ENCODE measurements at regions not wholly inside any gene's neighbourhood (a gene's known extent, or its start where the extent isn't known, plus 50 kb on each side); places are given as distances from the start of the nearest gene placed in this dataset.
A peak's percentile ranks its signal among the peaks of the same experiment; 100 is the strongest.

GRCh38 chr5:173816728-173817127 lies 71.4 kb upstream of the CPEB4 start:
- WGBS, 2 donors = 81 to 89% methylated on average over 5 of the region's 5 CpGs
- Histone ChIP-seq H3K4me1 (peaks cover 0 to 3% (median 0%) of the 10 kb centered on the region in 4 donors), H3K36me3 (no peaks in the 10 kb centered on the region), H3K9me3 (peaks cover 0 to 3% (median 0%) of the 10 kb centered on the region in 4 donors), H3K27ac (no peak overlapping the region), H3K27me3 (no peaks in the 10 kb centered on the region), H3K4me3 (no peak overlapping the region)
- ATAC-seq (ENCODE audit: low FRiP score in 2 of 2) (no peak), DNase-seq (no peak)
- no peak for TF ChIP-seq POLR2A (IDR thresholded peaks at IDR 0.05)
- no peak for TF ChIP-seq POLR2AphosphoS5 (IDR thresholded peaks at IDR 0.05)

GRCh38 chr5:173817561-173817960 lies 70.6 kb upstream of the CPEB4 start:
- Histone ChIP-seq H3K4me1 (peaks cover 0 to 3% (median 0%) of the 10 kb centered on the region in 4 donors), H3K4me3 (no peak overlapping the region), H3K27me3 (no peaks in the 10 kb centered on the region), H3K9me3 (peaks cover 0 to 3% (median 0%) of the 10 kb centered on the region in 4 donors), H3K27ac (no peak overlapping the region), H3K36me3 (no peaks in the 10 kb centered on the region)
- no peak for TF ChIP-seq EP300 (IDR thresholded peaks at IDR 0.05)
- TF ChIP-seq POLR2AphosphoS5 (IDR thresholded peaks at IDR 0.05) = no peak
- TF ChIP-seq POLR2A (IDR thresholded peaks at IDR 0.05) = no peak
- no peak for TF ChIP-seq CTCF (IDR thresholded peaks at IDR 0.05)
- WGBS, 2 donors = 88 to 89% methylated on average over 5 of the region's 5 CpGs
- ATAC-seq (ENCODE audit: low FRiP score in 2 of 2) (no peak), DNase-seq (no peak)

GRCh38 chr5:173819521-173819920 lies 68.6 kb upstream of the CPEB4 start:
- Histone ChIP-seq H3K36me3 (no peaks in the 10 kb centered on the region), H3K4me1 (peaks cover 8 to 15% (median 11%) of the 10 kb centered on the region in 4 donors), H3K27me3 (no peaks in the 10 kb centered on the region), H3K4me3 (no peak overlapping the region), H3K27ac (no peak overlapping the region), H3K9me3 (peaks cover 0 to 3% (median 0%) of the 10 kb centered on the region in 4 donors)
- ATAC-seq (ENCODE audit: low FRiP score in 2 of 2) (no peak), DNase-seq (no peak)
- no peak for TF ChIP-seq POLR2AphosphoS5 (IDR thresholded peaks at IDR 0.05)
- no peak for TF ChIP-seq POLR2A (IDR thresholded peaks at IDR 0.05)
- no peak for TF ChIP-seq CTCF (IDR thresholded peaks at IDR 0.05)
- TF ChIP-seq EP300 (IDR thresholded peaks at IDR 0.05) = no peak
- WGBS, 2 donors = 83 to 88% methylated on average over 3 of the region's 3 CpGs

GRCh38 chr5:173823274-173823644 lies 64.9 kb upstream of the CPEB4 start:
- peak overlapping the region in 3 of 4 donors; percentile 54 to 72 (median 72) for H3K27ac ChIP-seq
- H3K27me3 ChIP-seq = no peaks in the 10 kb centered on the region
- DNase-seq = no peak
- H3K4me3 ChIP-seq = no peak overlapping the region
- H3K4me1 ChIP-seq = peaks cover 11 to 20% (median 16%) of the 10 kb centered on the region in 4 donors
- no peak for ATAC-seq (ENCODE audit: low FRiP score in 2 of 2)
- TF ChIP-seq CTCF (IDR thresholded peaks at IDR 0.05) (no peak), POLR2A (IDR thresholded peaks at IDR 0.05) (no peak), POLR2AphosphoS5 (IDR thresholded peaks at IDR 0.05) (no peak), EP300 (IDR thresholded peaks at IDR 0.05) (no peak)
- H3K36me3 ChIP-seq = no peaks in the 10 kb centered on the region
- H3K9me3 ChIP-seq = peaks cover 0 to 3% (median 0%) of the 10 kb centered on the region in 4 donors

- peak overlapping the region; percentile 52 to 72 (median 63) for H3K27ac ChIP-seq
- DNase-seq = no peak
- H3K27me3 ChIP-seq = no peaks in the 10 kb centered on the region
- H3K4me1 ChIP-seq = peaks cover 11 to 20% (median 16%) of the 10 kb centered on the region in 4 donors
- 65 to 66% methylated on average over 10 of the region's 10 CpGs for WGBS, 2 donors
- peak; percentile 34 to 76 for ATAC-seq (ENCODE audit: low FRiP score in 2 of 2)
- TF ChIP-seq EP300 (IDR thresholded peaks at IDR 0.05) = peak in 1 of 4 donors; percentile 15
- peak; percentile 13 to 19 for TF ChIP-seq POLR2AphosphoS5 (IDR thresholded peaks at IDR 0.05)
- no peak for TF ChIP-seq CTCF (IDR thresholded peaks at IDR 0.05)
- TF ChIP-seq POLR2A (IDR thresholded peaks at IDR 0.05) = no peak
- peaks cover 0 to 3% (median 0%) of the 10 kb centered on the region in 4 donors for H3K9me3 ChIP-seq
- no peaks in the 10 kb centered on the region for H3K36me3 ChIP-seq
- H3K4me3 ChIP-seq = no peak overlapping the region
These were observed 64.2 kb upstream of the CPEB4 start for GRCh38 chr5:173823721-173824567.

Data from upper lobe of left lung (tissue), 6 donors.